GM12875 (cell line): ENCODE measurements at regions not wholly inside any gene's neighbourhood (a gene's known extent, or its start where the extent isn't known, plus 50 kb on each side); places are given as distances from the start of the nearest gene placed in this dataset.

Source experiments
- H3K4me3 ChIP-seq: one replicate; pipeline ENCODE4 v1.5.1; 2011; ENCODE audit warnings: low read depth, low read length, control low read depth
- CTCF ChIP-seq: IDR thresholded peaks from 2 replicates; pipeline ENCODE4 v1.5.1; 2011; ENCODE audit warnings: low read depth, mild to moderate bottlenecking, control low read depth, inconsistent platforms, low read length, moderate library complexity, borderline replicate concordance; ENCODE audit not compliant: insufficient read depth

GRCh38 chr7:12127455-12127854 lies 83.6 kb upstream of the TMEM106B start:
- TF ChIP-seq CTCF = no peak
- no peak overlapping the region for H3K4me3 ChIP-seq

GRCh38 chr7:12130609-12131008 lies 80.5 kb upstream of the TMEM106B start:
- H3K4me3 ChIP-seq = no peak overlapping the region
- no peak for TF ChIP-seq CTCF

- no peak for TF ChIP-seq CTCF
- no peak overlapping the region for H3K4me3 ChIP-seq
Measured at GRCh38 chr7:12131122-12131521, 80.0 kb upstream of the TMEM106B start.

GRCh38 chr7:12133865-12134264 lies 77.2 kb upstream of the TMEM106B start:
- no peak for TF ChIP-seq CTCF
- no peak overlapping the region for H3K4me3 ChIP-seq

GRCh38 chr7:12136523-12136922 lies 74.6 kb upstream of the TMEM106B start:
- H3K4me3 ChIP-seq = no peak overlapping the region
- TF ChIP-seq CTCF = no peak

- no peak for TF ChIP-seq CTCF
- no peak overlapping the region for H3K4me3 ChIP-seq
Measured at GRCh38 chr7:12137283-12137682, 73.8 kb upstream of the TMEM106B start.

GRCh38 chr7:12138421-12138820 lies 72.7 kb upstream of the TMEM106B start:
- H3K4me3 ChIP-seq = no peak overlapping the region

More at GRCh38 chr7:12138421-12138820, 72.7 kb upstream of the TMEM106B start:
- TF ChIP-seq CTCF = no peak
